ENCODE measurements at regions not wholly inside any gene's neighbourhood (a gene's known extent, or its start where the extent isn't known, plus 50 kb on each side); places are given as distances from the start of the nearest gene placed in this dataset.

- H3K36me3 ChIP-seq (ENCODE audit: insufficient read depth, low read length): no peaks in the 10 kb centered on the region
- H3K4me3 ChIP-seq (ENCODE audit: low read depth in 1 of 2, low read length in 2 of 2): no peak overlapping the region
- no peaks in the 10 kb centered on the region for H3K9me3 ChIP-seq (ENCODE audit: low read length)
- H3K4me1 ChIP-seq (ENCODE audit: insufficient read depth, low read length): peaks cover 5% of the 10 kb centered on the region
- no peaks in the 10 kb centered on the region for H3K27me3 ChIP-seq (ENCODE audit: control insufficient read depth in 1 of 2, insufficient read depth in 2 of 2, low read length in 2 of 2)
- no peak overlapping the region for H3K9ac ChIP-seq (ENCODE audit: low read length)
- H3K27ac ChIP-seq (ENCODE audit: low read depth, low read length): no peak overlapping the region
Measured at GRCh38 chr13:53622456-53622855, 593.8 kb downstream of the OLFM4 start.

GRCh38 chr13:53623146-53623545, 594.5 kb downstream of the OLFM4 start:
- Histone ChIP-seq H3K4me3 (ENCODE audit: low read depth in 1 of 2, low read length in 2 of 2) (no peak overlapping the region), H3K27me3 (ENCODE audit: control insufficient read depth in 1 of 2, insufficient read depth in 2 of 2, low read length in 2 of 2) (no peaks in the 10 kb centered on the region), H3K9me3 (ENCODE audit: low read length) (no peaks in the 10 kb centered on the region), H3K9ac (ENCODE audit: low read length) (no peak overlapping the region), H3K27ac (ENCODE audit: low read depth, low read length) (no peak overlapping the region), H3K36me3 (ENCODE audit: insufficient read depth, low read length) (no peaks in the 10 kb centered on the region), H3K4me1 (ENCODE audit: insufficient read depth, low read length) (peaks cover 5% of the 10 kb centered on the region)

- Histone ChIP-seq H3K27ac (ENCODE audit: low read depth, low read length) (no peak overlapping the region), H3K9ac (ENCODE audit: low read length) (no peak overlapping the region), H3K9me3 (ENCODE audit: low read length) (no peaks in the 10 kb centered on the region), H3K27me3 (ENCODE audit: control insufficient read depth in 1 of 2, insufficient read depth in 2 of 2, low read length in 2 of 2) (no peaks in the 10 kb centered on the region), H3K36me3 (ENCODE audit: insufficient read depth, low read length) (no peaks in the 10 kb centered on the region), H3K4me1 (ENCODE audit: insufficient read depth, low read length) (no peaks in the 10 kb centered on the region), H3K4me3 (ENCODE audit: low read depth in 1 of 2, low read length in 2 of 2) (no peak overlapping the region)
Measured at GRCh38 chr13:53631511-53631910, 602.9 kb downstream of the OLFM4 start.

- Histone ChIP-seq H3K9ac (ENCODE audit: low read length) (no peak overlapping the region), H3K27ac (ENCODE audit: low read depth, low read length) (no peak overlapping the region), H3K9me3 (ENCODE audit: low read length) (no peaks in the 10 kb centered on the region), H3K4me3 (ENCODE audit: low read depth in 1 of 2, low read length in 2 of 2) (no peak overlapping the region), H3K4me1 (ENCODE audit: insufficient read depth, low read length) (no peaks in the 10 kb centered on the region), H3K27me3 (ENCODE audit: control insufficient read depth in 1 of 2, insufficient read depth in 2 of 2, low read length in 2 of 2) (no peaks in the 10 kb centered on the region), H3K36me3 (ENCODE audit: insufficient read depth, low read length) (no peaks in the 10 kb centered on the region)
Measured at GRCh38 chr13:53638040-53638439, 609.4 kb downstream of the OLFM4 start.

GRCh38 chr13:53642306-53642705, 613.7 kb downstream of the OLFM4 start:
- Histone ChIP-seq H3K9ac (ENCODE audit: low read length) (no peak overlapping the region), H3K27me3 (ENCODE audit: control insufficient read depth in 1 of 2, insufficient read depth in 2 of 2, low read length in 2 of 2) (no peaks in the 10 kb centered on the region), H3K4me3 (ENCODE audit: low read depth in 1 of 2, low read length in 2 of 2) (no peak overlapping the region), H3K9me3 (ENCODE audit: low read length) (no peaks in the 10 kb centered on the region), H3K36me3 (ENCODE audit: insufficient read depth, low read length) (no peaks in the 10 kb centered on the region), H3K4me1 (ENCODE audit: insufficient read depth, low read length) (no peaks in the 10 kb centered on the region), H3K27ac (ENCODE audit: low read depth, low read length) (no peak overlapping the region)

- Histone ChIP-seq H3K27me3 (ENCODE audit: control insufficient read depth in 1 of 2, insufficient read depth in 2 of 2, low read length in 2 of 2) (no peaks in the 10 kb centered on the region), H3K9me3 (ENCODE audit: low read length) (no peaks in the 10 kb centered on the region), H3K4me1 (ENCODE audit: insufficient read depth, low read length) (no peaks in the 10 kb centered on the region), H3K9ac (ENCODE audit: low read length) (no peak overlapping the region), H3K4me3 (ENCODE audit: low read depth in 1 of 2, low read length in 2 of 2) (no peak overlapping the region), H3K36me3 (ENCODE audit: insufficient read depth, low read length) (no peaks in the 10 kb centered on the region), H3K27ac (ENCODE audit: low read depth, low read length) (no peak overlapping the region)
Measured at GRCh38 chr13:53648673-53649072, 620.1 kb downstream of the OLFM4 start.

- Histone ChIP-seq H3K9me3 (ENCODE audit: low read length) (no peaks in the 10 kb centered on the region), H3K4me3 (ENCODE audit: low read depth in 1 of 2, low read length in 2 of 2) (no peak overlapping the region), H3K27ac (ENCODE audit: low read depth, low read length) (no peak overlapping the region), H3K27me3 (ENCODE audit: control insufficient read depth in 1 of 2, insufficient read depth in 2 of 2, low read length in 2 of 2) (no peaks in the 10 kb centered on the region), H3K9ac (ENCODE audit: low read length) (no peak overlapping the region), H3K36me3 (ENCODE audit: insufficient read depth, low read length) (no peaks in the 10 kb centered on the region), H3K4me1 (ENCODE audit: insufficient read depth, low read length) (no peaks in the 10 kb centered on the region)
Measured at GRCh38 chr13:53672005-53672404, 643.4 kb downstream of the OLFM4 start.

GRCh38 chr13:53683146-53683545, 654.5 kb downstream of the OLFM4 start:
- H3K4me1 ChIP-seq (ENCODE audit: insufficient read depth, low read length): no peaks in the 10 kb centered on the region
- H3K27me3 ChIP-seq (ENCODE audit: control insufficient read depth in 1 of 2, insufficient read depth in 2 of 2, low read length in 2 of 2): no peaks in the 10 kb centered on the region
- H3K36me3 ChIP-seq (ENCODE audit: insufficient read depth, low read length): no peaks in the 10 kb centered on the region
- H3K9ac ChIP-seq (ENCODE audit: low read length): no peak overlapping the region
- no peaks in the 10 kb centered on the region for H3K9me3 ChIP-seq (ENCODE audit: low read length)
- H3K27ac ChIP-seq (ENCODE audit: low read depth, low read length): no peak overlapping the region
- no peak overlapping the region for H3K4me3 ChIP-seq (ENCODE audit: low read depth in 1 of 2, low read length in 2 of 2)

- H3K36me3 ChIP-seq (ENCODE audit: insufficient read depth, low read length): no peaks in the 10 kb centered on the region
- H3K4me1 ChIP-seq (ENCODE audit: insufficient read depth, low read length): no peaks in the 10 kb centered on the region
- no peak overlapping the region for H3K9ac ChIP-seq (ENCODE audit: low read length)
- no peak overlapping the region for H3K4me3 ChIP-seq (ENCODE audit: low read depth in 1 of 2, low read length in 2 of 2)
- H3K9me3 ChIP-seq (ENCODE audit: low read length): no peaks in the 10 kb centered on the region
- no peaks in the 10 kb centered on the region for H3K27me3 ChIP-seq (ENCODE audit: control insufficient read depth in 1 of 2, insufficient read depth in 2 of 2, low read length in 2 of 2)
- no peak overlapping the region for H3K27ac ChIP-seq (ENCODE audit: low read depth, low read length)
Measured at GRCh38 chr13:53683608-53684007, 655.0 kb downstream of the OLFM4 start.

- Histone ChIP-seq H3K36me3 (ENCODE audit: insufficient read depth, low read length) (no peaks in the 10 kb centered on the region), H3K4me3 (ENCODE audit: low read depth in 1 of 2, low read length in 2 of 2) (no peak overlapping the region), H3K9me3 (ENCODE audit: low read length) (no peaks in the 10 kb centered on the region), H3K27ac (ENCODE audit: low read depth, low read length) (no peak overlapping the region), H3K4me1 (ENCODE audit: insufficient read depth, low read length) (no peaks in the 10 kb centered on the region), H3K27me3 (ENCODE audit: control insufficient read depth in 1 of 2, insufficient read depth in 2 of 2, low read length in 2 of 2) (no peaks in the 10 kb centered on the region), H3K9ac (ENCODE audit: low read length) (no peak overlapping the region)
Measured at GRCh38 chr13:53691417-53691816, 662.8 kb downstream of the OLFM4 start.

- no peaks in the 10 kb centered on the region for H3K9me3 ChIP-seq (ENCODE audit: low read length)
- no peaks in the 10 kb centered on the region for H3K36me3 ChIP-seq (ENCODE audit: insufficient read depth, low read length)
- no peak overlapping the region for H3K27ac ChIP-seq (ENCODE audit: low read depth, low read length)
- no peaks in the 10 kb centered on the region for H3K27me3 ChIP-seq (ENCODE audit: control insufficient read depth in 1 of 2, insufficient read depth in 2 of 2, low read length in 2 of 2)
- no peak overlapping the region for H3K4me3 ChIP-seq (ENCODE audit: low read depth in 1 of 2, low read length in 2 of 2)
- H3K4me1 ChIP-seq (ENCODE audit: insufficient read depth, low read length): no peaks in the 10 kb centered on the region
- H3K9ac ChIP-seq (ENCODE audit: low read length): no peak overlapping the region
Measured at GRCh38 chr13:53694814-53695532, 666.4 kb downstream of the OLFM4 start.

- Histone ChIP-seq H3K9me3 (ENCODE audit: low read length) (no peaks in the 10 kb centered on the region), H3K4me1 (ENCODE audit: insufficient read depth, low read length) (no peaks in the 10 kb centered on the region), H3K27me3 (ENCODE audit: control insufficient read depth in 1 of 2, insufficient read depth in 2 of 2, low read length in 2 of 2) (no peaks in the 10 kb centered on the region), H3K9ac (ENCODE audit: low read length) (no peak overlapping the region), H3K36me3 (ENCODE audit: insufficient read depth, low read length) (no peaks in the 10 kb centered on the region), H3K4me3 (ENCODE audit: low read depth in 1 of 2, low read length in 2 of 2) (no peak overlapping the region), H3K27ac (ENCODE audit: low read depth, low read length) (no peak overlapping the region)
Measured at GRCh38 chr13:53703371-53704080, 674.9 kb downstream of the OLFM4 start.

Data from muscle layer of colon (tissue), 2 donors.